GM18508 (cell line): ENCODE measurements at regions not wholly inside any gene's neighbourhood (a gene's known extent, or its start where the extent isn't known, plus 50 kb on each side); places are given as distances from the start of the nearest gene placed in this dataset.

Experiments used
- ATAC-seq: cut with Tn5 transposase; IDR thresholded peaks from one replicate; pipeline ENCODE4 v1.9.1; 2021; ENCODE audit warnings: moderate number of reproducible peaks; ENCODE audit not compliant: insufficient read depth, unreplicated experiment

DNA sequence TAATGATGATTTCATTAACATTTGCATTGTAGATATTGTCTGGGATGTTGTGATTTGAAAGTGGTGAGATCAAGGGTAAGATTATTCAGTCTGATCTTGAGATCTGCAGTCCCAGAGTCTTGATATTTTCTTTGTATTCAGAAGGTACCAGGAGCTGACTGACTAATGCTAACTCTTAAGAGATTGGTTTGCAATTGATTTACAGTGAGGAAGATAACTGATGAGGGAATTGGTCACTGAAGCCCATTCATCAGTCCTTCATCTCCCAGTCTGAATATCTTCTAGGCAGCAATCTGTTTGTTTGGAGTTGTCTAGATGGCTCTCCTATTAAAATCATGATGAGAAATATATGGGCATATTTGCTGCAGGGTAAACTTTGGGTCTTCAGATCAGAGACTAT, 473.7 kb downstream of the ARL4A start:
- no peak for ATAC-seq

- ATAC-seq: no peak
Observed at GRCh38 chr7:13165854-13166253, 478.4 kb downstream of the ARL4A start.

DNA sequence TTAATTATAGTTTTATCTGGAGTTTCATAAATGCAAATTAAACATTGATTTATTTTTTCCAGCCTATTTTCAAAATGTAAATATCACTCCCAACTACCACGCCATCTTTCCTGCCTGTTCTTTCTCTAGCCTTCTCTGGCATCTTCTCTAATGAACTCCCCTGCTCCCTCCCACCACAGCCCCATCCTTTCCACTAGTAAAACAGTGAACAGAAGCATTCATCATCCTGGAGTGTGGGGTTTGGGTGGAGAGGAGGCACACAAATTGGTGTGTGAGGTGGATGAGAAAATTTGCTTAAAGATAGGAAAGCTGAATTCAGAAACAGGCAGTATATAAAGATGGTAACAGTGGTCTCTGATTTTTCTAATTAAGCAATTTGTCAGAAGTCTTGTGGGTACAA, 479.4 kb downstream of the ARL4A start:
- ATAC-seq: no peak

DNA sequence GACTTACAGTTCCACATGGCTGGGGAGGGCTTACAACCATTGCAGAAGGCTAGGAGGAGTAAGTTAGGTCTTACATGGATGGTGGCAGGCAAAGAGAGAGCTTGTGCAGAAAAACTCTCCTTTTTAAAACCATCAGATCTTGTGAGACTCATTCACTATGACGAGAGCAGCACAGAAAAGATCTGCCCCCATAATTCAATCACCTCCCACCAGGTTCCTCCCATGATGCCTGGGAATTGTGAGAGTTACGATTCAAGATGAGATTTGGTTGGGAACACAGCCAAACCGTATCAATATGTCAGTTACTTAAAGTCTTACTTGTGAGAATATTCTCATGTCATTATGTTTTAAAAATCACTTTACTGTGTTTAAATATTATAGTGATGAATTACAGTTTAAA, 481.9 kb downstream of the ARL4A start:
- no peak for ATAC-seq

- ATAC-seq: no peak
Observed at GRCh38 chr7:13174991-13175390, 487.6 kb downstream of the ARL4A start.

DNA sequence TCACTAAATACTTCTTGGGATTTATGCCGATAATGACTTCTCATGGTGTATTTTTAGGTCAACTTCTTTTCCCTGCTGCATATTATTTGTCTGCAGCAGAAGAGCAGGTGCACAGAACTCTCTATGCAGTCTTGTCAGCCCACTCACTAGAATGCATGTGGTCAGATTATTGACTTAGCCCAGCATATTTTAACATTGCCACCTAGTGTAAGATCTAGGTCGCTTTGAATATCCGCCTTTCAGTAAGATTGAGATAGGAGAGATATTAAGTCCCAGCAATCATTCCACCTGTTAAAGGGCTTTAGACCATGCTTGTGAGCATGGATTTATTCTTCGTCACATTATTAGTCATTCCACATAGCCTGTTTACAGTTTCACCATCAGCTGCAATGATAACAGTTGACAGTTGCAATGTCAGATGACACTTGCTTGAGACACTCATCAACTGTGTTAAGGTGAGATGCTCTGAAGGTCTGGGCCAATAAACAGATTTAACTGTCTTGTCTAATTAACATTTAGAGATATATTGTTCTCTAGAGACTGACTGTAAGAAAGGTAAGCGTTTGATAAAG, 491.7 kb downstream of the ARL4A start:
- no peak for ATAC-seq

- no peak for ATAC-seq
Observed at GRCh38 chr7:13179775-13180523, 492.5 kb downstream of the ARL4A start.

DNA sequence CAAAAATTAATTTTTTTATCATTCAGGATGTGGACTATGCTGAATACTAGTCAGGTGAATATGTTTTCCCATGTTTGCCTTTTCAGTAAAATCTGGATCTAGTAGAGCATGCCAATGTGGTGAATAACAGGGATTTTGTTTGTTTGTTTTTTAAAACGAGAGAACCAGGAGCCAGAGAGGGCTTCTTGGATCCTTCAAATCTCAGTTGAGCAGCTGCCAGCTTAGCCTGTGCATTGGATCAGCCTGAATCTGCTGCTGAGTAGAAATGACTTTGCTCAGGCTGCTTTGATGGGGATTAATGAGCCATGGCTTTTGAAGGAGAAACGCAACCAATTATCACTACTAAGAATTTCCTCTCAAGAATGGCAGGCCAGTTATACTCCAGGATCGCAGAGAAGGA, 493.8 kb downstream of the ARL4A start:
- no peak for ATAC-seq

DNA sequence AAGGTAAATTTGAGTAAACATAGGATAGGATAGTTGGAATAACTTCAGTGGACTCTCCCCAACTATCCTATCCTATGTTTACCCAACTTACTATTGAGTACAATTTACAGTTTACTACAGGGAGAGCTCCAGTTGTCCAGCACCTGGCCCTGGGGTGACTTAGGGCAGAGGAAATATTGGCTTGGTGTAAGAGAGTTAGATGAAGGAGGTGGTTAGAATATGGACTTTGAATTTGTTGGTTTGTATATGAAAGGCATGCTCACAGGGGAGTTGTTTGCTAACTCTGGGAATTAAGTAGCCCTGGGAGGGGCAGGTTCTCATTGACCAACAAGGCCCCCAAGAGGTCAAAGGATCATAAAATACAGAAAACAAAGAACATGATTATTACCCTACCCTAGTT, 497.7 kb downstream of the ARL4A start:
- no peak for ATAC-seq

DNA sequence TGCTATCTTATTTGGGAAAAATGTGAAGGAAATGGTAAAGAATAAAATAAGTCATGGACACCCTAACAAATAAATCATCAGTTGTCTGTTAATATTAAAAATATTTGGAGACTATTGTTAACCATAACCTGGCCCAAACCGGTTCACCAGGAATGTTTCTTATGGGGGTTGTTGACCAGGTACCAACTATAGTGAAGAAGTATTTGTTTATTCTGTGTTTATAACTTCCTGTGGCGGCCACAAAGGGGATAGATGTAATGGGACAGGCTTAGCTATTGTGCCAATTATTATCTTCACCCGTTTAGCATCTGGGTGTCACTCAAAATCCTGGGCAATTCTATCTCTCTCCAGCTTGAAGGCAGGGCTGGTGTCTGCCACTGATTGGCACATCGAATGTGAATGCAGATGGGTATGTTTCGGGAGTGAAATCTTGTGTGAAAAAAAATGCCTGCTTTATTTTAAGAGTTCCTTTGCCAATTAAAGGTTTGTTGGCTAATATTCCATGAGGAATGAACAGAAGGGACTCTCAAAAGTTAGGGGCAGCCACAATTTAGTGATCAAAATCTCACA, 500.9 kb downstream of the ARL4A start:
- no peak for ATAC-seq

- no peak for ATAC-seq
Observed at GRCh38 chr7:13188922-13189321, 501.5 kb downstream of the ARL4A start.

GRCh38 chr7:13189668-13190067, 502.2 kb downstream of the ARL4A start:
- no peak for ATAC-seq

GRCh38 chr7:13197501-13197900, 510.1 kb downstream of the ARL4A start:
- no peak for ATAC-seq

DNA sequence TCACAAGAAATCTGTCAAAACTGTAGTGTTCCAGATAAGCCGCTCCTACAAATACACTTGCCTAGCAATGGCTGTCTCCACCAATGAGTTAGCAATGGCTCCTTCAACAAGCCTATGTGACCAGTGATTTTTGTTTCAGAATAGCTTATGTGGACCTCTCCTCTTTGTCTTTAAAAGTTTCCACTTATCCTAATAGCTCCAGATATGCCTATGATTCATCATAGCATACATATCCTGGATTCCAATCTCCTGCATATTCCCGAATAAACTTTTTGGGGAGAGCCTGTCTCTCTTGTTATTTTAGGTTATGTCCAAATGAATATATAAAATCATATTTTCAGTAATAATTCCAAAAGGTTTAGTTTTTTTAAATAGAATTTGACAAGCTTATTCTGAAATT, 510.6 kb downstream of the ARL4A start:
- no peak for ATAC-seq

DNA sequence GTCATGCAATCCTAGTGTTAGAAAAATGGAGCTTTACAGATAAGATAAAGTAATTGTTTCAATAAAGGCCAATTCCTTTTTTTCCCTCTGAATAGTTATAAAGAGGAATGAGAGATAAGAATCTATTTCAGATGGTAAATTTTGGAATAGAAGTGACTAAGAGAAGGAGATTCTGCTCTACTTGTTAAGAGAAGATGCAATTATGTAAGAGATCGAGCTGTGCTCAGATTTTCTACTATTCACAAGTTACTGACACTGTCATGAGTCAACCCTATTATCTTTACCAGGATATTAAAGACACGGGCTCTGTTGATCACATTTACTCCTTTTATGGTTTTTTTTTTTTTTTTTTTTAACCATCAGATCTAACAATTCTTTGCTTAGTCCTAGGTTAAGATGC, 511.3 kb downstream of the ARL4A start:
- no peak for ATAC-seq

GRCh38 chr7:13201628-13202027, 514.2 kb downstream of the ARL4A start:
- no peak for ATAC-seq

DNA sequence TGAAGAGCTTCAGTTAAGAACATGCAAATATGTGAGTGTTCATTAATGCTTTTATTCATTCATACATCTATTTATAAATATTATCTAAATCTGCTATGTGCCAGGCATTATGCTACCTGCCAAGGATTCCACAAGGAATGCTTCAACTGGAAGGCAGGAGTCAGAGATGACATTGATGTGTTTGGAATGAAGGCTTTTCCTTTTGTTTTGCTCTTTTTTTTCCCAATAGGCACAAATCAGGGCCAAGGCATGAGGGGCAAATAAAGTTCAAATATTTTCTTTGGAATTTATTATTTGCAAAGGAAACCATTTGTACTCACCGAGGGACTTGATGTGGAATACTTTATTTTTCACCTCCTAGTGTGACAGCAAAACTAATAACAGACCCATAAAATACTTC, 530.3 kb downstream of the ARL4A start:
- no peak for ATAC-seq

GRCh38 chr7:13225068-13225467, 537.6 kb downstream of the ARL4A start:
- ATAC-seq: no peak

GRCh38 chr7:13226385-13226784, 539.0 kb downstream of the ARL4A start:
- ATAC-seq: no peak

DNA sequence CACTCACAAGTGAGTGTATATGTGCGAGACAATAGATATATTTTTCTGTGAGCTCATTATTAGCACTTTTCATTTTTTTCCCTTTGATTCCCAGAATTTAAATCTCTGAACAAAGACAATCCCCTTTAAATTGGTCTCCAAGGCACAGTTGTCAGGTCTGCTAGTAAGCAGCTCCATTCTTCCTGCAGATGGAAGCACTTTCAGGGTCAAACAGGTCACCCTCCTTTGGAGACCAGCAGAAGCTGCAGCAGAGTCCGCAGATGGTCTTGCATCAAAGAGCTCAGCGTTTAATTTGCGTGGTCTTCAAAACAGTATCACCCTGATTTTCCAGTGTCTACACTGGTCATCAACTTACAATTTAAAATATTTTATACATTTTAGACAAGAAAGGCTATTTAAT, 543.8 kb downstream of the ARL4A start:
- no peak for ATAC-seq

- ATAC-seq: no peak
Observed at GRCh38 chr7:13235436-13235835, 548.0 kb downstream of the ARL4A start.

- ATAC-seq: no peak
Observed at GRCh38 chr7:13236026-13236425, 548.6 kb downstream of the ARL4A start.
